ENCODE measurements at regions not wholly inside any gene's neighbourhood (a gene's known extent, or its start where the extent isn't known, plus 50 kb on each side); places are given as distances from the start of the nearest gene placed in this dataset.

DNA sequence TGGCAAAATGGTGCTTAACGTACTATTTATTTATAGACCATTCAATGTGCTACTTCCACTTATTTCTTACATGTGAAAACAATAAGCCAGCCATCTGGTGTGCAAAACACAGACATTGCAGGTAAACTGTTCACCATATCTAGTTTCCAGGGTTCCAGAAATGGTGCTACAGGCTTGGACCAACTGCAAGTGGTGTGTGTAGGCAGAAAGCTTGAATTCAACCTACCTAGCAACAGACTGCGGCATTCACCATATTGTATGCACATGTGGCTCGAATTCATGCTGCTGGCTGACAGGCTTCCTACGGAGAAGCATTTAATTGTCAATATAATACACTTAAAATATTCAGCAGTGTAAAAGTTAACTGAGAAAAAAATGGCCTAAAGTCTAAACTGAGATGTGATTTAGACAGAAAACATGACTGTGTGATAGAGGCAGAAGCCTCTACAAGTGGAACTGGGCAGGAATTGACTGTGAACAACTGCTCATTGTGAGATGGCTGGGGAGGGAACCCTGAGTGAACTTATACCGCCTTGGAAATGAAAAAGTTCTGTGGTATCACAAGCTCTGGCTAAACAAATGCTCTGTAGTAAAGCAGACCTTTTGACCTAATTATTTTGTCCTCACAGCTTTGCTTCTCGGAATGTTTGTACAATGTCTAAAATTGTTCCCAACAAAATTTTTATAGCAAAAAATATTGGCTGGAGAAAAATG, 434.7 kb downstream of the GRIA2 start:
- H3K27me3 ChIP-seq (ENCODE audit: low read length), result no peaks in the 10 kb centered on the region
- H3K27ac ChIP-seq (ENCODE audit: low read length), result no peak overlapping the region
- ATAC-seq, result no peak
- H3K36me3 ChIP-seq (ENCODE audit: low read depth, low read length), result no peaks in the 10 kb centered on the region
- BruUV-seq (replicated peaks), result no TSS peak
- no peak for TF ChIP-seq EZH2phosphoT487 (IDR thresholded peaks at IDR 0.05; ENCODE audit: borderline replicate concordance, low read length)
- TF ChIP-seq, protein P1, sequence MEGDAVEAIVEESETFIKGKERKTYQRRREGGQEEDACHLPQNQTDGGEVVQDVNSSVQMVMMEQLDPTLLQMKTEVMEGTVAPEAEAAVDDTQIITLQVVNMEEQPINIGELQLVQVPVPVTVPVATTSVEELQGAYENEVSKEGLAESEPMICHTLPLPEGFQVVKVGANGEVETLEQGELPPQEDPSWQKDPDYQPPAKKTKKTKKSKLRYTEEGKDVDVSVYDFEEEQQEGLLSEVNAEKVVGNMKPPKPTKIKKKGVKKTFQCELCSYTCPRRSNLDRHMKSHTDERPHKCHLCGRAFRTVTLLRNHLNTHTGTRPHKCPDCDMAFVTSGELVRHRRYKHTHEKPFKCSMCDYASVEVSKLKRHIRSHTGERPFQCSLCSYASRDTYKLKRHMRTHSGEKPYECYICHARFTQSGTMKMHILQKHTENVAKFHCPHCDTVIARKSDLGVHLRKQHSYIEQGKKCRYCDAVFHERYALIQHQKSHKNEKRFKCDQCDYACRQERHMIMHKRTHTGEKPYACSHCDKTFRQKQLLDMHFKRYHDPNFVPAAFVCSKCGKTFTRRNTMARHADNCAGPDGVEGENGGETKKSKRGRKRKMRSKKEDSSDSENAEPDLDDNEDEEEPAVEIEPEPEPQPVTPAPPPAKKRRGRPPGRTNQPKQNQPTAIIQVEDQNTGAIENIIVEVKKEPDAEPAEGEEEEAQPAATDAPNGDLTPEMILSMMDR (conservative IDR thresholded peaks at IDR 0.05; ENCODE audit: low read depth, low read length), result no peak
- no peaks in the 10 kb centered on the region for H3K9me2 ChIP-seq (replicated peaks; ENCODE audit: low read length)
- no peak overlapping the region for H2AFZ ChIP-seq (ENCODE audit: low read length)
- no peak overlapping the region for H3K9ac ChIP-seq (ENCODE audit: low read length)
- H3K79me2 ChIP-seq (ENCODE audit: low read length), result no peaks in the 10 kb centered on the region
- no peaks in the 10 kb centered on the region for H3K4me1 ChIP-seq (ENCODE audit: insufficient read depth, low read length)
- H3K9me3 ChIP-seq (ENCODE audit: low read length), result no peaks in the 10 kb centered on the region
- DNase-seq, result no peak
- no peaks in the 10 kb centered on the region for H4K20me1 ChIP-seq (ENCODE audit: low read length)
- no peak overlapping the region for H3K4me3 ChIP-seq (ENCODE audit: low read length)
- H3K4me2 ChIP-seq (ENCODE audit: low read length), result no peak overlapping the region
- ChIA-PET POLR2A (ENCODE audit: unreplicated experiment) (interaction anchor here (0.5 kb wide), 1 partner anchor 265 kb away, joined by 6 read pairs; no protein-coding TSS in a partner anchor), CTCF (no interaction called here)
- intact Hi-C loops (cut with micrococcal nuclease), result no loop called here
- no peaks in the 10 kb centered on the region for H3F3A ChIP-seq (ENCODE audit: low read length, unreplicated experiment)

DNA sequence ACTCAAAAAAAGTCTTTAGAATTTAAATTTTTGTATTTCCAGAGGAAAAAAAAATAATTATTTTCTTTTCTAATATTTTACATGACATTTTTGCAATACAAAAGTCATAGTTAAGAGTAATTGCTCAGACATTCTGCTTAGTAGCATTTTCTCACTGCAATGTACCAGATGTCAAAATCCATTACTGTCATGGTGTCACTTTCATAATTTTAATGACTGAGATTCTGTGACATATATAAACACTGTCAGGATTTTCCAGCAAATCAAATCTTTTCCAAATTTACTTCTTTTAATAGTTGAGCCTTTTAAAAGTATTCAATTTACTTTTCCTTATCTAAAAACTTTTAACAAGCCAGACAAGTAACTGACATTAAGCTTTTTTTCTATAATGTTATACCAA, 422.7 kb downstream of the GRIA2 start:
- CTCF ChIA-PET, result no interaction called here
- no peak for DNase-seq
- H3K79me2 ChIP-seq (ENCODE audit: low read length), result no peaks in the 10 kb centered on the region
- no peaks in the 10 kb centered on the region for H3K27me3 ChIP-seq (ENCODE audit: low read length)
- no peak overlapping the region for H3K9ac ChIP-seq (ENCODE audit: low read length)
- H2AFZ ChIP-seq (ENCODE audit: low read length), result no peak overlapping the region
- no peaks in the 10 kb centered on the region for H3F3A ChIP-seq (ENCODE audit: low read length, unreplicated experiment)
- H3K4me3 ChIP-seq (ENCODE audit: low read length), result no peak overlapping the region
- no peak for TF ChIP-seq EZH2 (IDR thresholded peaks at IDR 0.05; ENCODE audit: low read length, unreplicated experiment)
- TF ChIP-seq, protein P1 (conservative IDR thresholded peaks at IDR 0.05; ENCODE audit: low read depth, low read length), result no peak
- no peak for TF ChIP-seq EZH2phosphoT487 (IDR thresholded peaks at IDR 0.05; ENCODE audit: borderline replicate concordance, low read length)
- no peaks in the 10 kb centered on the region for H3K9me3 ChIP-seq (ENCODE audit: low read length)
- no peak overlapping the region for H3K27ac ChIP-seq (ENCODE audit: low read length)
- no TSS peak for BruUV-seq (replicated peaks)
- no peak for ATAC-seq
- no peaks in the 10 kb centered on the region for H3K9me2 ChIP-seq (replicated peaks; ENCODE audit: low read length)
- intact Hi-C loops (cut with micrococcal nuclease), result no loop called here
- POLR2A ChIA-PET (ENCODE audit: unreplicated experiment), result no interaction called here
- H3K36me3 ChIP-seq (ENCODE audit: low read depth, low read length), result no peaks in the 10 kb centered on the region
- no peak overlapping the region for H3K4me2 ChIP-seq (ENCODE audit: low read length)
- no peaks in the 10 kb centered on the region for H3K4me1 ChIP-seq (ENCODE audit: insufficient read depth, low read length)
- no peaks in the 10 kb centered on the region for H4K20me1 ChIP-seq (ENCODE audit: low read length)

DNA sequence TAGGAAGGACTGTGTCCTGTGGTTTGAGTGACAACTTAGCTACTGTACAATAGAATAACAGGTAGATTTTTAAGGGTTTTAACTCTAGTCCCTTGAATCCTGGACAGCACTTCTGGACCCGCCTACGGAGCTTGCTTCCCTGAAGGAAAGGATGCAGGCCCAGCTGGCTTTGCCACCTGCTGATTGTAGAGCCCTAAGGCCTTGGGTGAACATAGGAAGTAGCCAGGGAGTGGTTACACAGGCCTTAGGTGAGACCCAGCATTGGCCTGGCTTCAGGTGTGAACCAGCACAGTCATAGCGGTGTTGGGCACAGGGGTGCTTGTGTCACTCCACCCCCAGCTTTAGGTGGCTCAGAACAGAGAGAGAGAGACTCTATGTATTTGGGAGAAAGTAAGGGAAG, 413.5 kb downstream of the GRIA2 start:
- Histone ChIP-seq H3K9ac (ENCODE audit: low read length) (no peak overlapping the region), H3K27me3 (ENCODE audit: low read length) (no peaks in the 10 kb centered on the region), H3K4me1 (ENCODE audit: insufficient read depth, low read length) (no peaks in the 10 kb centered on the region), H3K9me3 (ENCODE audit: low read length) (no peaks in the 10 kb centered on the region), H2AFZ (ENCODE audit: low read length) (no peak overlapping the region), H3K79me2 (ENCODE audit: low read length) (no peaks in the 10 kb centered on the region), H3K4me3 (ENCODE audit: low read length) (no peak overlapping the region), H3K9me2 (replicated peaks; ENCODE audit: low read length) (no peaks in the 10 kb centered on the region), H3K4me2 (ENCODE audit: low read length) (no peak overlapping the region), H3K36me3 (ENCODE audit: low read depth, low read length) (no peaks in the 10 kb centered on the region), H4K20me1 (ENCODE audit: low read length) (no peaks in the 10 kb centered on the region), H3F3A (ENCODE audit: low read length, unreplicated experiment) (no peaks in the 10 kb centered on the region), H3K27ac (ENCODE audit: low read length) (no peak overlapping the region)
- no peak for TF ChIP-seq EZH2 (IDR thresholded peaks at IDR 0.05; ENCODE audit: low read length, unreplicated experiment)
- no peak for TF ChIP-seq EZH2phosphoT487 (IDR thresholded peaks at IDR 0.05; ENCODE audit: borderline replicate concordance, low read length)
- TF ChIP-seq, protein P1 (conservative IDR thresholded peaks at IDR 0.05; ENCODE audit: low read depth, low read length), result no peak
- intact Hi-C loops (cut with micrococcal nuclease), result no loop called here
- POLR2A ChIA-PET (ENCODE audit: unreplicated experiment), result no interaction called here
- CTCF ChIA-PET, result no interaction called here
- no peak for DNase-seq
- no TSS peak for BruUV-seq (replicated peaks)
- ATAC-seq, result no peak
